Esophagus muscularis mucosa (tissue), 4 donors: ENCODE measurements at regions not wholly inside any gene's neighbourhood (a gene's known extent, or its start where the extent isn't known, plus 50 kb on each side); places are given as distances from the start of the nearest gene placed in this dataset.

Experiments used
- DNase-seq: peaks from one replicate; pipeline ENCODE4 v3.0.0-alpha.2; 2017; ENCODE audit errors: extremely low spot score
- H3K27ac ChIP-seq, 4 donors: fragments of 200-600 bp; sonication (generic); replicated peaks in 1 of 4; 1 replicate in 3 of 4; 2 replicates in 1 of 4; pipeline ENCODE4 v1.5.1; 2016 to 2019; ENCODE audit warnings: mild to moderate bottlenecking in 1 of 4
- H3K27me3 ChIP-seq, 4 donors: fragments of 200-600 bp; sonication (generic); one replicate each; pipeline versions ENCODE4 v1.5.1 to v1.6.0; 2016 to 2019
- H3K36me3 ChIP-seq, 4 donors: fragments of 200-600 bp; sonication (generic); one replicate each; pipeline ENCODE4 v1.5.1; 2016 to 2019
- H3K4me1 ChIP-seq, 4 donors: fragments of 200-600 bp; sonication (generic); one replicate each; pipeline ENCODE4 v1.5.1; 2016 to 2019
- H3K4me3 ChIP-seq, 4 donors: fragments of 200-600 bp; sonication (generic); 1 replicate in 2 of 4; 2 replicates in 2 of 4; pipeline ENCODE4 v1.5.1; 2016 to 2019; ENCODE audit warnings: mild to moderate bottlenecking in 4 of 4, moderate library complexity in 1 of 4
- H3K9me3 ChIP-seq, 4 donors: fragments of 200-600 bp; sonication (generic); 1 replicate in 3 of 4; 2 replicates in 1 of 4; pipeline ENCODE4 v1.5.1; 2016 to 2019
- EP300 ChIP-seq: sonication (generic); formaldehyde crosslinking; IDR thresholded peaks from one replicate; pipeline ENCODE4 v1.6.1; 2017; ENCODE audit warnings: antibody characterized with exemption
- POLR2A ChIP-seq: fragments of 450-650 bp; IDR thresholded peaks from one replicate; pipeline ENCODE4 v1.6.1; 2017; ENCODE audit warnings: antibody characterized with exemption, moderate library complexity, mild to moderate bottlenecking, low read depth
- POLR2AphosphoS5 ChIP-seq, 2 donors: sonication (generic); formaldehyde crosslinking; IDR thresholded peaks; one replicate each; pipeline ENCODE4 v1.6.1; 2017; ENCODE audit warnings: antibody characterized with exemption in 2 of 2
- WGBS: methylation state at CpG from one replicate; pipeline ENCODE4 v1.1.5; 2018; 5-methylcytosine and 5-hydroxymethylcytosine counted together
- intact Hi-C: fragments of 100-400 bp; cut with DNase I; formaldehyde crosslinking; loops from one replicate; pipeline ENCODE4 v1.15.1; 2023
- TF ChIP-seq, protein P1 (sequence below), 3 experiments: fragments of 200-600 bp in 2 of 3; fragments of 450-650 bp in 1 of 3; sonication (generic) in 2 of 3; IDR thresholded peaks; one replicate each; pipeline ENCODE4 v1.5.1; 2017 to 2019; ENCODE audit warnings: antibody characterized with exemption in 3 of 3, mild to moderate bottlenecking in 2 of 3, moderate library complexity in 1 of 3

GRCh38 chr5:106690585-106690984 is 980.2 kb downstream of the EFNA5 start:
- TF ChIP-seq, protein P1, sequence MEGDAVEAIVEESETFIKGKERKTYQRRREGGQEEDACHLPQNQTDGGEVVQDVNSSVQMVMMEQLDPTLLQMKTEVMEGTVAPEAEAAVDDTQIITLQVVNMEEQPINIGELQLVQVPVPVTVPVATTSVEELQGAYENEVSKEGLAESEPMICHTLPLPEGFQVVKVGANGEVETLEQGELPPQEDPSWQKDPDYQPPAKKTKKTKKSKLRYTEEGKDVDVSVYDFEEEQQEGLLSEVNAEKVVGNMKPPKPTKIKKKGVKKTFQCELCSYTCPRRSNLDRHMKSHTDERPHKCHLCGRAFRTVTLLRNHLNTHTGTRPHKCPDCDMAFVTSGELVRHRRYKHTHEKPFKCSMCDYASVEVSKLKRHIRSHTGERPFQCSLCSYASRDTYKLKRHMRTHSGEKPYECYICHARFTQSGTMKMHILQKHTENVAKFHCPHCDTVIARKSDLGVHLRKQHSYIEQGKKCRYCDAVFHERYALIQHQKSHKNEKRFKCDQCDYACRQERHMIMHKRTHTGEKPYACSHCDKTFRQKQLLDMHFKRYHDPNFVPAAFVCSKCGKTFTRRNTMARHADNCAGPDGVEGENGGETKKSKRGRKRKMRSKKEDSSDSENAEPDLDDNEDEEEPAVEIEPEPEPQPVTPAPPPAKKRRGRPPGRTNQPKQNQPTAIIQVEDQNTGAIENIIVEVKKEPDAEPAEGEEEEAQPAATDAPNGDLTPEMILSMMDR (IDR thresholded peaks at IDR 0.05) = no peak
- TF ChIP-seq POLR2AphosphoS5 (IDR thresholded peaks at IDR 0.05) (no peak), POLR2A (no peak), EP300 (no peak)
- H3K27ac ChIP-seq = no peak overlapping the region
- no peaks in the 10 kb centered on the region for H3K36me3 ChIP-seq
- no peaks in the 10 kb centered on the region for H3K9me3 ChIP-seq
- no peaks in the 10 kb centered on the region for H3K27me3 ChIP-seq
- 89% methylated on average over 1 of the region's 1 CpG for WGBS
- intact Hi-C loops = no loop called here
- H3K4me1 ChIP-seq = no peaks in the 10 kb centered on the region
- DNase-seq = no peak
- H3K4me3 ChIP-seq = no peak overlapping the region

DNA sequence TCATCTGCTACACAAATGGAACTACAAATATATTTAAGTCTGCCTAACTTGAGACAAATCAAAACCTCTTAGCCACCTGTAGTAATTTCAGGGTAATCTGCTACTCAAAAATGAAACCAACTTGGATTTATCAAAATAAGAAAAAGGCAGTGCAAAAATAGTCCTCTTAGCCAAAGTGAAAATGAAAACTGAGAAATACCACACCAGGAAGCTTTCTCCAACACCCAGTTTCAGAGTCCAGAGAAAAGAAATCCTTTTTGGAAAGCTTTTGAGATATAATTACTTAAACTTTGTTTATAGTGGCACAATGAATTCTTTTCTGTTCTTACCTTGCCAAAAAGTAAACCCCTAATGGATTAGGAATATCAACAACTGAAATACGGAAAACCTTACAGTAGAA is 990.4 kb downstream of the EFNA5 start:
- no peaks in the 10 kb centered on the region for H3K27me3 ChIP-seq
- DNase-seq = no peak
- H3K4me1 ChIP-seq = peaks cover 0 to 6% (median 0%) of the 10 kb centered on the region in 4 donors
- no peak overlapping the region for H3K27ac ChIP-seq
- 19% methylated on average over 1 of the region's 1 CpG for WGBS
- TF ChIP-seq POLR2AphosphoS5 (IDR thresholded peaks at IDR 0.05) (no peak), EP300 (no peak), POLR2A (no peak)
- TF ChIP-seq, protein P1 (IDR thresholded peaks at IDR 0.05) = no peak
- H3K9me3 ChIP-seq = no peaks in the 10 kb centered on the region
- no peaks in the 10 kb centered on the region for H3K36me3 ChIP-seq
- peak overlapping the region in 3 of 4 donors; percentile 13 to 37 (median 24) for H3K4me3 ChIP-seq
- intact Hi-C loops = no loop called here

- no peaks in the 10 kb centered on the region for H3K27me3 ChIP-seq
- no peak overlapping the region for H3K27ac ChIP-seq
- intact Hi-C loops = no loop called here
- H3K4me3 ChIP-seq = no peak overlapping the region
- TF ChIP-seq POLR2AphosphoS5 (IDR thresholded peaks at IDR 0.05) (no peak), EP300 (no peak), POLR2A (no peak)
- TF ChIP-seq, protein P1 (IDR thresholded peaks at IDR 0.05) = no peak
- no peaks in the 10 kb centered on the region for H3K9me3 ChIP-seq
- H3K4me1 ChIP-seq = peaks cover 0 to 6% (median 0%) of the 10 kb centered on the region in 4 donors
- WGBS = 97% methylated on average over 1 of the region's 1 CpG
- H3K36me3 ChIP-seq = no peaks in the 10 kb centered on the region
- no peak for DNase-seq
These were observed 993.7 kb downstream of the EFNA5 start for GRCh38 chr5:106677057-106677456.

DNA sequence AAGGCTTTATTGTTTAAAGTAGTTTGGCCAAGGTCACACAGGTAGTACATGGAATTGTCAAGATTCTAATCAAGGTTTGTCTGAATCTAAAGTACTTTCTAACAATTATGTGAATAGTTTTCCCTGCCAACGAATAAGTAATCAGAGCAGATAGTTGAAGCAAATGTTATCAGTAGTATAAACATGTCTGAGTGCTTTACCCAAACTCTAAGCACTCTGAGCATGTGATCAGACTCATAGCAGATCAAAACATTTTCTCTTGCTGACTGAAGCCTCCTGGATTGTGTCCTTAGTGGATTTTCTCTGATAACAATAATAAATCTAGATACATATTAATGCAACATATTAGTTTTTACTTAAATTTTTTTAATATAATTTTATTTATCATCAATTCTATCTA is 995.0 kb downstream of the EFNA5 start:
- H3K4me3 ChIP-seq = no peak overlapping the region
- intact Hi-C loops = no loop called here
- TF ChIP-seq POLR2A = no peak
- no peak for TF ChIP-seq EP300
- no peak for TF ChIP-seq POLR2AphosphoS5 (IDR thresholded peaks at IDR 0.05)
- TF ChIP-seq, protein P1 (IDR thresholded peaks at IDR 0.05) = no peak
- H3K4me1 ChIP-seq = no peaks in the 10 kb centered on the region
- no peak for DNase-seq
- H3K9me3 ChIP-seq = no peaks in the 10 kb centered on the region
- WGBS = 24% methylated on average over 1 of the region's 1 CpG
- no peaks in the 10 kb centered on the region for H3K36me3 ChIP-seq
- no peak overlapping the region for H3K27ac ChIP-seq
- no peaks in the 10 kb centered on the region for H3K27me3 ChIP-seq

- WGBS = 91% methylated on average over 1 of the region's 1 CpG
- intact Hi-C loops = no loop called here
- no peak overlapping the region for H3K27ac ChIP-seq
- H3K9me3 ChIP-seq = no peaks in the 10 kb centered on the region
- H3K36me3 ChIP-seq = no peaks in the 10 kb centered on the region
- TF ChIP-seq, protein P1 (IDR thresholded peaks at IDR 0.05) = no peak
- no peak for TF ChIP-seq EP300
- TF ChIP-seq POLR2AphosphoS5 (IDR thresholded peaks at IDR 0.05) = no peak
- no peak for TF ChIP-seq POLR2A
- H3K4me1 ChIP-seq = no peaks in the 10 kb centered on the region
- no peak for DNase-seq
- no peaks in the 10 kb centered on the region for H3K27me3 ChIP-seq
- no peak overlapping the region for H3K4me3 ChIP-seq
These were observed 996.8 kb downstream of the EFNA5 start for GRCh38 chr5:106673941-106674340.
